GM19328 (cell line): ENCODE measurements at regions not wholly inside any gene's neighbourhood (a gene's known extent, or its start where the extent isn't known, plus 50 kb on each side); places are given as distances from the start of the nearest gene placed in this dataset.
"Not testable (repeated sequence)": the region's sequence is repeated elsewhere in the genome, so short reads cannot be mapped to it uniquely, and the experiment has no call there.

Source experiments
- ATAC-seq: cut with Tn5 transposase; IDR thresholded peaks from one replicate; pipeline ENCODE4 v1.9.1; 2021; ENCODE audit warnings: mild to moderate bottlenecking, moderate library complexity; ENCODE audit not compliant: unreplicated experiment

GRCh38 chr9:110130791-110131416, 77.1 kb downstream of the C9orf152 start:
- ATAC-seq = no peak

GRCh38 chr9:110131499-110131898, 76.5 kb downstream of the C9orf152 start:
- no peak for ATAC-seq

- not testable (repeated sequence) for ATAC-seq
Measured at GRCh38 chr9:110132531-110132930, 75.4 kb downstream of the C9orf152 start.

GRCh38 chr9:110133059-110133458, 74.9 kb downstream of the C9orf152 start:
- ATAC-seq = no peak

GRCh38 chr9:110133608-110134210, 74.2 kb downstream of the C9orf152 start:
- no peak for ATAC-seq

GRCh38 chr9:110135846-110136245, 72.1 kb downstream of the C9orf152 start:
- no peak for ATAC-seq

GRCh38 chr9:110136802-110137201, 71.2 kb downstream of the C9orf152 start:
- ATAC-seq = no peak

- no peak for ATAC-seq
Measured at GRCh38 chr9:110140276-110140675, 67.7 kb downstream of the C9orf152 start.

- no peak for ATAC-seq
Measured at GRCh38 chr9:110141227-110141793, 66.6 kb downstream of the C9orf152 start.

- no peak for ATAC-seq
Measured at GRCh38 chr9:110142253-110142652, 65.7 kb downstream of the C9orf152 start.

GRCh38 chr9:110142868-110143481, 65.0 kb downstream of the C9orf152 start:
- peak; percentile 3 for ATAC-seq

GRCh38 chr9:110143485-110143884, 64.5 kb downstream of the C9orf152 start:
- peak; percentile 35 for ATAC-seq

GRCh38 chr9:110143950-110144545, 63.9 kb downstream of the C9orf152 start:
- peak; percentile 38 for ATAC-seq

GRCh38 chr9:110146373-110146772, 61.6 kb downstream of the C9orf152 start:
- no peak for ATAC-seq

GRCh38 chr9:110148384-110148783, 59.6 kb downstream of the C9orf152 start:
- peak; percentile 76 for ATAC-seq

GRCh38 chr9:110148891-110149290, 59.1 kb downstream of the C9orf152 start:
- no peak for ATAC-seq
